ENCODE measurements at regions not wholly inside any gene's neighbourhood (a gene's known extent, or its start where the extent isn't known, plus 50 kb on each side); places are given as distances from the start of the nearest gene placed in this dataset.
"Not testable (repeated sequence)": the region's sequence is repeated elsewhere in the genome, so short reads cannot be mapped to it uniquely, and the experiment has no call there.

DNA sequence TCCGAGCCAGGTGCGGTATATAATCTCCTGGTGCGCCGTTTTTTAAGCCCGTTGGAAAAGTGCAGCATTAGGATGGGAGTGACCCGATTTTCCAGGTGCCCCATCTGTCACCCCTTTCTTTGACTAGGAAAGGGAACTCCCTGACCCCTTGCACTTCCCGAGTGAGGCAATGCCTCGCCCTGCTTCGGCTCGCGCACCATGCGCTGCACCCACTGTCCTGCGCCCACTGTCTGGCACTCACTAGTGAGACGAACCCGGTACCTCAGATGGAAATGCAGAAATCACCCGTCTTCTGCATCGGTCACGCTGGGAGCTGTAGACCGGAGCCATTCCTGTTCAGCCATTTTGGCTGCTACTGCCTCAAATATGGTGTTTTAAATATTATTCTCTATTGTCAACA is 198.0 kb downstream of the MEIS1 start:
- WGBS, 3 donors = 92 to 94% (median 93%) methylated on average over 19 of the region's 19 CpGs
- intact Hi-C loops (cut with DNase I); H3K9me3 ChIP-seq: not testable (repeated sequence)

DNA sequence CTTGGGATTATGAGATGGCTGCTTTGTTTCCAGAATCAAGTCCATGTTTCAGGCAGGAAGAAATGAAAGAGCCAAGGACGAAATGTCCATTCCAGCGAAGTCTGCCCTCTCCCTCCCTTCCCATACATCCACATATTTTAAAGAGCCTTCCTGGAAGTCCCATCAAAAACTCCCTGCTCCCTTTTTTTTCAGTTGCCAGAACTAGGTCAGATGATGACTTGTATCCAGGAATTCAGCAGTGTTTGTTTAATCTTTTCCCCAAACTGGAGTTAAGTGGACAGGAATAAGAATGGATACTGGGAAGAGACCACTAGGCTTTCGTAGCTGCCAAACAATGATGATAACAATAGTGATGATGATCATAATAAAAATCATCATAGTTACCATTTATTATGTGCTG is 198.7 kb downstream of the MEIS1 start:
- Histone ChIP-seq H3K27me3 (ENCODE audit: insufficient read depth in 3 of 3, low read length in 2 of 3) (no peaks in the 10 kb centered on the region), H3K36me3 (ENCODE audit: insufficient read depth in 1 of 2, low read depth in 1 of 2) (no peaks in the 10 kb centered on the region), H3K4me3 (no peak overlapping the region), H3K4me1 (no peaks in the 10 kb centered on the region), H3K27ac (no peak overlapping the region), H3K9me3 (no peaks in the 10 kb centered on the region)
- intact Hi-C loops (cut with DNase I) = no loop called here
- WGBS, 3 donors = 80 to 94% (median 87%) methylated on average over 3 of the region's 3 CpGs
- ATAC-seq (no peak), DNase-seq (no peak)
- TF ChIP-seq, protein P1, sequence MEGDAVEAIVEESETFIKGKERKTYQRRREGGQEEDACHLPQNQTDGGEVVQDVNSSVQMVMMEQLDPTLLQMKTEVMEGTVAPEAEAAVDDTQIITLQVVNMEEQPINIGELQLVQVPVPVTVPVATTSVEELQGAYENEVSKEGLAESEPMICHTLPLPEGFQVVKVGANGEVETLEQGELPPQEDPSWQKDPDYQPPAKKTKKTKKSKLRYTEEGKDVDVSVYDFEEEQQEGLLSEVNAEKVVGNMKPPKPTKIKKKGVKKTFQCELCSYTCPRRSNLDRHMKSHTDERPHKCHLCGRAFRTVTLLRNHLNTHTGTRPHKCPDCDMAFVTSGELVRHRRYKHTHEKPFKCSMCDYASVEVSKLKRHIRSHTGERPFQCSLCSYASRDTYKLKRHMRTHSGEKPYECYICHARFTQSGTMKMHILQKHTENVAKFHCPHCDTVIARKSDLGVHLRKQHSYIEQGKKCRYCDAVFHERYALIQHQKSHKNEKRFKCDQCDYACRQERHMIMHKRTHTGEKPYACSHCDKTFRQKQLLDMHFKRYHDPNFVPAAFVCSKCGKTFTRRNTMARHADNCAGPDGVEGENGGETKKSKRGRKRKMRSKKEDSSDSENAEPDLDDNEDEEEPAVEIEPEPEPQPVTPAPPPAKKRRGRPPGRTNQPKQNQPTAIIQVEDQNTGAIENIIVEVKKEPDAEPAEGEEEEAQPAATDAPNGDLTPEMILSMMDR (IDR thresholded peaks at IDR 0.05) = no peak

More for the DNA sequence above, 198.0 kb downstream of the MEIS1 start:
- not testable (repeated sequence) for H3K27ac ChIP-seq; H3K4me3 ChIP-seq; H3K27me3 ChIP-seq (ENCODE audit: insufficient read depth in 3 of 3, low read length in 2 of 3); H3K4me1 ChIP-seq; H3K36me3 ChIP-seq (ENCODE audit: insufficient read depth in 1 of 2, low read depth in 1 of 2); DNase-seq; ATAC-seq

DNA sequence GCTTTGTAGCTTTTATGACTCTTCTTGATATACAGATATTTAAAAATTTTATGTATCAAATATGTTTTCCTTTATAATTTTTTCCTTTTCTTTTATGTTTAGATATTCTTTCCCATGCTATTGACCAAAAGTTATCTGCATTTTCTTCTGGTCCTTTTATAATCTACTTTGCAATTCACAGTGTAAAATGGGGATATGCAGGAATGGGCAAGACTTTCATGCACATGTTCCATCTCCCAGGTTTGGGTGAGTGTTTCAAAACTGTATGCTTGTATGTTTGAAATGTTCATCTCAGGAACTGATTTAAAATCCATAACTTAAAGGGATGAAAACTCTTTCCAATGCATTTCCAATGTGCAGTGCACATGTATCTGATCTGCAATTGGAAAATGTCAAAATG is 199.9 kb downstream of the MEIS1 start:
- H3K27me3 ChIP-seq (ENCODE audit: insufficient read depth in 3 of 3, low read length in 2 of 3) = no peaks in the 10 kb centered on the region
- no peak overlapping the region for H3K27ac ChIP-seq
- H3K9me3 ChIP-seq = no peaks in the 10 kb centered on the region
- H3K4me3 ChIP-seq = no peak overlapping the region
- H3K4me1 ChIP-seq = no peaks in the 10 kb centered on the region
- intact Hi-C loops (cut with DNase I) = no loop called here
- no peaks in the 10 kb centered on the region for H3K36me3 ChIP-seq (ENCODE audit: insufficient read depth in 1 of 2, low read depth in 1 of 2)
- ATAC-seq = no peak
- no peak for DNase-seq
- TF ChIP-seq, protein P1 (IDR thresholded peaks at IDR 0.05) = no peak

DNA sequence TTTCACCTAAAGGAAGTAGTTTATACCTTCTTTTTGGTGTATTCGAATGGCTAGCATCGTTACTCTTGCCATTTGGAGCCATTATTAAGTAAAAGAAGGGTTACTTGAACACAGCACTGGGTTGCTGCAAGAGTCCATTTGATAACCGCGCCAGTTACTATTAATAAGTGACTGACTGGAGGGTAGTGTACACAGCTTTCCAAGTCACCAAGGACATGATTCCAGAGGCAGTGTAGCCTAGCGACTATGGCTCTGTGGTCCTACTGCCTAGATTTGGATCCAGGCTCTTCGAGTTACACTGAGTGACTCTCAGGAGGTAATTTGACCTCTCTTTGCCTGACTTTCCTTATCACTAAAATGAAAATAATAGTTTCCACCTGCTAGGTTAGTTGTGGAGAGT is 206.8 kb downstream of the MEIS1 start:
- Histone ChIP-seq H3K4me3 (no peak overlapping the region), H3K36me3 (ENCODE audit: insufficient read depth in 1 of 2, low read depth in 1 of 2) (no peaks in the 10 kb centered on the region), H3K9me3 (no peaks in the 10 kb centered on the region), H3K27ac (no peak overlapping the region), H3K4me1 (no peaks in the 10 kb centered on the region), H3K27me3 (ENCODE audit: insufficient read depth in 3 of 3, low read length in 2 of 3) (no peaks in the 10 kb centered on the region)
- DNase-seq (no peak), ATAC-seq (no peak)
- intact Hi-C loops (cut with DNase I) = no loop called here
- 85 to 87% (median 85%) methylated on average over 6 of the region's 6 CpGs for WGBS, 3 donors
- TF ChIP-seq, protein P1 (IDR thresholded peaks at IDR 0.05) = no peak

DNA sequence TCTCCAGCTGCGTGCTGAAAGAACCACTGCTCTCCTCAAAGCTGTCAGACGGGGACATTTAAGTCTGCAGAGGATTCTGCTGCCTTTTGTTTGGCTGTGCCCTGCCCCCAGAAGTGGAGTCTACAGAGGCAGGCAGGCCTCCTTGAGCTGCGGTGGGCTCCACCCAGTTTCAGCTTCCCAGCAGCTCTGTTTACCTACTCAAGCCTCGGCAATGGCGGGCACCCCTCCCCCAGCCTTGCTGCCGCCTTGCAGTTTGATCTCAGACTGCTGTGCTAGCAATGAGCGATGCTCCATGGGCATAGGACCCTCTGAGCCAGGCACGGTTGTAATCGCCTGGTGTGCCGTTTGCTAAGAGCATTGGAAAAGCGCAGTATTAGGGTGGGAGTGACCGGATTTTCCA is 213.2 kb downstream of the MEIS1 start:
- WGBS, 3 donors = 56 to 60% (median 59%) methylated on average over 11 to 12 of the region's 12 CpGs
- intact Hi-C loops (cut with DNase I); H3K4me1 ChIP-seq; DNase-seq; H3K27ac ChIP-seq; H3K9me3 ChIP-seq; H3K36me3 ChIP-seq (ENCODE audit: insufficient read depth in 1 of 2, low read depth in 1 of 2); H3K4me3 ChIP-seq; H3K27me3 ChIP-seq (ENCODE audit: insufficient read depth in 3 of 3, low read length in 2 of 3); ATAC-seq: not testable (repeated sequence)

DNA sequence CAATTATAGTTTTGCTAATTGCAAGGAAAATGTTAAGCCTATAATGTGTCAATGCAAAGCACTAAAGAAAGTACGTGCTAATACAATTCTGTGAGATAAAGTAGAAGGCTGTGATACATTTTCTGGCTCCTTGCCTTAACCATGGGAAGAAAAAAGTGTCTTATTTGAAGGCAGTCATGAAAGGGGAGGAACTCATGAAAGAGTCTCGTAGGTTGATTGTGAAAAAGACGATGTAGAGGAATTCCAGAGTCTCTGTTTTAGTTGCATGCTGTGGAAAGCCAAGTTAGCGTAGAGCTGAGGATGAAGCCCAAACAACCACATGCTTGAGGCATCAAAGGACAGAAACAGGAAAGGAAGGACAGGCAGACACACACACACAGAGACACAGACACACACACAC is 214.1 kb downstream of the MEIS1 start:
- 63 to 73% (median 67%) methylated on average over 4 of the region's 4 CpGs for WGBS, 3 donors
- ATAC-seq (no peak), DNase-seq (no peak)
- no peak overlapping the region for H3K4me3 ChIP-seq
- peaks cover 0 to 8% (median 0%) of the 10 kb centered on the region in 3 donors for H3K27me3 ChIP-seq (ENCODE audit: insufficient read depth in 3 of 3, low read length in 2 of 3)
- H3K27ac ChIP-seq = no peak overlapping the region
- intact Hi-C loops (cut with DNase I) = no loop called here
- H3K4me1 ChIP-seq = no peaks in the 10 kb centered on the region
- TF ChIP-seq, protein P1 (IDR thresholded peaks at IDR 0.05) = no peak
- no peaks in the 10 kb centered on the region for H3K9me3 ChIP-seq
- no peaks in the 10 kb centered on the region for H3K36me3 ChIP-seq (ENCODE audit: insufficient read depth in 1 of 2, low read depth in 1 of 2)

Data from psoas muscle (tissue), 7 donors.